ENCODE measurements at regions not wholly inside any gene's neighbourhood (a gene's known extent, or its start where the extent isn't known, plus 50 kb on each side); places are given as distances from the start of the nearest gene placed in this dataset.

GRCh38 chr1:34618381-34618780, 136.5 kb upstream of the GJB5 start:
- Histone ChIP-seq H3K4me3 (ENCODE audit: low read depth, low read length) (no peak overlapping the region), H3K27me3 (ENCODE audit: control insufficient read depth, insufficient read depth, low read length) (no peaks in the 10 kb centered on the region), H3K36me3 (ENCODE audit: control insufficient read depth, insufficient read depth, low read length) (no peaks in the 10 kb centered on the region), H3K27ac (ENCODE audit: low read depth, low read length) (no peak overlapping the region), H3K9me3 (ENCODE audit: control insufficient read depth, insufficient read depth, low read length) (no peaks in the 10 kb centered on the region), H3K4me1 (ENCODE audit: control insufficient read depth, insufficient read depth, low read length) (no peaks in the 10 kb centered on the region)
- DNase-seq (ENCODE audit: low read depth in 4 of 6, low spot score in 6 of 6): no peak
- WGBS (ENCODE audit: insufficient coverage): 62% methylated on average over 2 of the region's 3 CpGs

- Histone ChIP-seq H3K9me3 (ENCODE audit: control insufficient read depth, insufficient read depth, low read length) (no peaks in the 10 kb centered on the region), H3K27ac (ENCODE audit: low read depth, low read length) (no peak overlapping the region), H3K36me3 (ENCODE audit: control insufficient read depth, insufficient read depth, low read length) (no peaks in the 10 kb centered on the region), H3K4me1 (ENCODE audit: control insufficient read depth, insufficient read depth, low read length) (no peaks in the 10 kb centered on the region), H3K27me3 (ENCODE audit: control insufficient read depth, insufficient read depth, low read length) (no peaks in the 10 kb centered on the region), H3K4me3 (ENCODE audit: low read depth, low read length) (no peak overlapping the region)
- WGBS (ENCODE audit: insufficient coverage): 100% methylated on average over 2 of the region's 4 CpGs
- no peak for DNase-seq (ENCODE audit: low read depth in 4 of 6, low spot score in 6 of 6)
Measured at GRCh38 chr1:34619256-34619655, 135.6 kb upstream of the GJB5 start.

GRCh38 chr1:34621916-34622315, 132.9 kb upstream of the GJB5 start:
- Histone ChIP-seq H3K27ac (ENCODE audit: low read depth, low read length) (no peak overlapping the region), H3K27me3 (ENCODE audit: control insufficient read depth, insufficient read depth, low read length) (no peaks in the 10 kb centered on the region), H3K4me1 (ENCODE audit: control insufficient read depth, insufficient read depth, low read length) (no peaks in the 10 kb centered on the region), H3K4me3 (ENCODE audit: low read depth, low read length) (no peak overlapping the region), H3K36me3 (ENCODE audit: control insufficient read depth, insufficient read depth, low read length) (no peaks in the 10 kb centered on the region), H3K9me3 (ENCODE audit: control insufficient read depth, insufficient read depth, low read length) (no peaks in the 10 kb centered on the region)
- DNase-seq (ENCODE audit: low read depth in 4 of 6, low spot score in 6 of 6): peak in 1 of 6 donors; percentile 28
- 86% methylated on average over 4 of the region's 4 CpGs for WGBS (ENCODE audit: insufficient coverage)

GRCh38 chr1:34625521-34626015, 129.3 kb upstream of the GJB5 start:
- H3K9me3 ChIP-seq (ENCODE audit: control insufficient read depth, insufficient read depth, low read length): no peaks in the 10 kb centered on the region
- no peaks in the 10 kb centered on the region for H3K27me3 ChIP-seq (ENCODE audit: control insufficient read depth, insufficient read depth, low read length)
- H3K27ac ChIP-seq (ENCODE audit: low read depth, low read length): no peak overlapping the region
- H3K36me3 ChIP-seq (ENCODE audit: control insufficient read depth, insufficient read depth, low read length): no peaks in the 10 kb centered on the region
- 75% methylated on average over 6 of the region's 6 CpGs for WGBS (ENCODE audit: insufficient coverage)
- DNase-seq (ENCODE audit: low read depth in 4 of 6, low spot score in 6 of 6): no peak
- no peak overlapping the region for H3K4me3 ChIP-seq (ENCODE audit: low read depth, low read length)
- H3K4me1 ChIP-seq (ENCODE audit: control insufficient read depth, insufficient read depth, low read length): no peaks in the 10 kb centered on the region

GRCh38 chr1:34627465-34628240, 127.2 kb upstream of the GJB5 start:
- no peaks in the 10 kb centered on the region for H3K4me1 ChIP-seq (ENCODE audit: control insufficient read depth, insufficient read depth, low read length)
- peak in 1 of 6 donors; percentile 44 for DNase-seq (ENCODE audit: low read depth in 4 of 6, low spot score in 6 of 6)
- no peak overlapping the region for H3K27ac ChIP-seq (ENCODE audit: low read depth, low read length)
- 84% methylated on average over 6 of the region's 10 CpGs for WGBS (ENCODE audit: insufficient coverage)
- no peak overlapping the region for H3K4me3 ChIP-seq (ENCODE audit: low read depth, low read length)
- H3K9me3 ChIP-seq (ENCODE audit: control insufficient read depth, insufficient read depth, low read length): no peaks in the 10 kb centered on the region
- H3K27me3 ChIP-seq (ENCODE audit: control insufficient read depth, insufficient read depth, low read length): no peaks in the 10 kb centered on the region
- H3K36me3 ChIP-seq (ENCODE audit: control insufficient read depth, insufficient read depth, low read length): no peaks in the 10 kb centered on the region

- Histone ChIP-seq H3K36me3 (ENCODE audit: control insufficient read depth, insufficient read depth, low read length) (no peaks in the 10 kb centered on the region), H3K9me3 (ENCODE audit: control insufficient read depth, insufficient read depth, low read length) (no peaks in the 10 kb centered on the region), H3K4me3 (ENCODE audit: low read depth, low read length) (no peak overlapping the region), H3K27ac (ENCODE audit: low read depth, low read length) (no peak overlapping the region), H3K4me1 (ENCODE audit: control insufficient read depth, insufficient read depth, low read length) (no peaks in the 10 kb centered on the region), H3K27me3 (ENCODE audit: control insufficient read depth, insufficient read depth, low read length) (no peaks in the 10 kb centered on the region)
- WGBS (ENCODE audit: insufficient coverage): 85% methylated on average over 2 of the region's 2 CpGs
- no peak for DNase-seq (ENCODE audit: low read depth in 4 of 6, low spot score in 6 of 6)
Measured at GRCh38 chr1:34631126-34631525, 123.7 kb upstream of the GJB5 start.

GRCh38 chr1:34639701-34640100, 115.1 kb upstream of the GJB5 start:
- no peak overlapping the region for H3K4me3 ChIP-seq (ENCODE audit: low read depth, low read length)
- 62% methylated on average over 8 of the region's 9 CpGs for WGBS (ENCODE audit: insufficient coverage)
- DNase-seq (ENCODE audit: low read depth in 4 of 6, low spot score in 6 of 6): no peak

GRCh38 chr1:34640654-34641401, 114.0 kb upstream of the GJB5 start:
- no peaks in the 10 kb centered on the region for H3K27me3 ChIP-seq (ENCODE audit: control insufficient read depth, insufficient read depth, low read length)
- H3K36me3 ChIP-seq (ENCODE audit: control insufficient read depth, insufficient read depth, low read length): no peaks in the 10 kb centered on the region
- DNase-seq (ENCODE audit: low read depth in 4 of 6, low spot score in 6 of 6): no peak
- no peaks in the 10 kb centered on the region for H3K4me1 ChIP-seq (ENCODE audit: control insufficient read depth, insufficient read depth, low read length)
- no peak overlapping the region for H3K27ac ChIP-seq (ENCODE audit: low read depth, low read length)
- H3K9me3 ChIP-seq (ENCODE audit: control insufficient read depth, insufficient read depth, low read length): no peaks in the 10 kb centered on the region
- 69% methylated on average over 9 of the region's 10 CpGs for WGBS (ENCODE audit: insufficient coverage)
- no peak overlapping the region for H3K4me3 ChIP-seq (ENCODE audit: low read depth, low read length)

More at GRCh38 chr1:34639701-34640100, 115.1 kb upstream of the GJB5 start:
- Histone ChIP-seq H3K27ac (ENCODE audit: low read depth, low read length) (no peak overlapping the region), H3K27me3 (ENCODE audit: control insufficient read depth, insufficient read depth, low read length) (no peaks in the 10 kb centered on the region), H3K36me3 (ENCODE audit: control insufficient read depth, insufficient read depth, low read length) (no peaks in the 10 kb centered on the region), H3K9me3 (ENCODE audit: control insufficient read depth, insufficient read depth, low read length) (no peaks in the 10 kb centered on the region), H3K4me1 (ENCODE audit: control insufficient read depth, insufficient read depth, low read length) (no peaks in the 10 kb centered on the region)

- no peaks in the 10 kb centered on the region for H3K9me3 ChIP-seq (ENCODE audit: control insufficient read depth, insufficient read depth, low read length)
Measured at GRCh38 chr1:34642679-34643078, 112.2 kb upstream of the GJB5 start.

More at GRCh38 chr1:34642679-34643078, 112.2 kb upstream of the GJB5 start:
- DNase-seq (ENCODE audit: low read depth in 4 of 6, low spot score in 6 of 6): no peak
- no peak overlapping the region for H3K27ac ChIP-seq (ENCODE audit: low read depth, low read length)
- H3K36me3 ChIP-seq (ENCODE audit: control insufficient read depth, insufficient read depth, low read length): no peaks in the 10 kb centered on the region
- no peaks in the 10 kb centered on the region for H3K4me1 ChIP-seq (ENCODE audit: control insufficient read depth, insufficient read depth, low read length)
- no peak overlapping the region for H3K4me3 ChIP-seq (ENCODE audit: low read depth, low read length)
- H3K27me3 ChIP-seq (ENCODE audit: control insufficient read depth, insufficient read depth, low read length): no peaks in the 10 kb centered on the region
- 82% methylated on average over 1 of the region's 1 CpG for WGBS (ENCODE audit: insufficient coverage)
